CD4-positive, alpha-beta memory T cell (primary cell): ENCODE measurements at regions not wholly inside any gene's neighbourhood (a gene's known extent, or its start where the extent isn't known, plus 50 kb on each side); places are given as distances from the start of the nearest gene placed in this dataset.
A peak's percentile ranks its signal among the peaks of the same experiment; 100 is the strongest.

Experiments
- CTCF ChIA-PET: fragments of 350-600 bp; sonication (Branson Sonifier 250); formaldehyde crosslinking; loops from one replicate; lab custom pipeline; 2021; ENCODE audit warnings: inconsistent platforms; ENCODE audit not compliant: partially characterized antibody; lab: Charles Lee
- POLR2A ChIA-PET: fragments of 350-600 bp; sonication (Branson Sonifier 250); formaldehyde crosslinking; loops from one replicate; lab custom pipeline; 2021; ENCODE audit not compliant: partially characterized antibody; lab: Charles Lee
- DNase-seq, 5 donors: peaks; one replicate each; pipeline versions ENCODE4 v3.0.0 to v3.0.0-alpha.2; 2020 to 2022; ENCODE audit warnings: mixed read lengths in 1 of 5
- H3K27ac ChIP-seq: one replicate; pipeline ENCODE4 v1.7.0; 2013; ENCODE audit warnings: low read depth, low read length
- H3K27me3 ChIP-seq: 2 replicates; pipeline ENCODE4 v1.7.0; 2013; ENCODE audit warnings: mild to moderate bottlenecking, low read length, moderate library complexity; ENCODE audit not compliant: insufficient read depth
- H3K36me3 ChIP-seq: 2 replicates; pipeline ENCODE4 v1.7.0; 2013; ENCODE audit warnings: mild to moderate bottlenecking, low read length, moderate library complexity; ENCODE audit not compliant: insufficient read depth
- H3K4me1 ChIP-seq: 2 replicates; pipeline ENCODE4 v1.7.0; 2013; ENCODE audit warnings: mild to moderate bottlenecking, low read length, moderate library complexity; ENCODE audit not compliant: insufficient read depth
- H3K4me3 ChIP-seq, 2 donors: one replicate each; pipeline ENCODE4 v1.7.0; 2013; ENCODE audit warnings: low read length in 2 of 2, mild to moderate bottlenecking in 1 of 2
- H3K9me3 ChIP-seq, 2 donors: one replicate each; pipeline ENCODE4 v1.7.0; 2013; ENCODE audit warnings: low read length in 2 of 2, control low read depth in 1 of 2; ENCODE audit not compliant: control insufficient read depth in 1 of 2
- H3K27ac Mint-ChIP-seq, 7 donors: one replicate each; pipeline ENCODE4 v1.8.0; 2020 to 2021; ENCODE audit warnings: mixed read lengths in 7 of 7, mild to moderate bottlenecking in 6 of 7, inconsistent platforms in 3 of 7, moderate library complexity in 3 of 7
- H3K27me3 Mint-ChIP-seq, 2 donors: one replicate each; pipeline ENCODE4 v1.8.0; 2020 to 2021; ENCODE audit warnings: mixed read lengths in 2 of 2
- H3K36me3 Mint-ChIP-seq, 2 donors: one replicate each; pipeline ENCODE4 v1.8.0; 2020 to 2021; ENCODE audit warnings: mixed read lengths in 2 of 2, inconsistent platforms in 1 of 2, mild to moderate bottlenecking in 1 of 2
- H3K4me1 Mint-ChIP-seq, 4 donors: one replicate each; pipeline ENCODE4 v1.8.0; 2020 to 2021; ENCODE audit warnings: mixed read lengths in 4 of 4, mild to moderate bottlenecking in 1 of 4
- H3K4me3 Mint-ChIP-seq, 8 donors: one replicate each; pipeline ENCODE4 v1.8.0; 2020 to 2021; ENCODE audit warnings: mixed read lengths in 8 of 8, mild to moderate bottlenecking in 7 of 8, moderate library complexity in 6 of 8, inconsistent platforms in 3 of 8
- H3K9me3 Mint-ChIP-seq, 8 donors: one replicate each; pipeline ENCODE4 v1.8.0; 2020 to 2021; ENCODE audit warnings: mixed read lengths in 8 of 8, mild to moderate bottlenecking in 5 of 8, inconsistent platforms in 3 of 8, moderate library complexity in 1 of 8
- intact Hi-C: fragments of 100-400 bp; cut with micrococcal nuclease; formaldehyde crosslinking; loops from one replicate; pipeline ENCODE4 v1.15.1; 2023

GRCh38 chr5:10866913-10867312 is 105.9 kb upstream of the DAP start:
- intact Hi-C loops: loop anchor here (10.0 kb wide), 2 partner anchors 628 to 1158 kb away; no protein-coding TSS in a partner anchor
- H3K4me3 Mint-ChIP-seq: no peak overlapping the region
- no peaks in the 10 kb centered on the region for H3K27me3 ChIP-seq
- H3K4me1 ChIP-seq: no peaks in the 10 kb centered on the region
- H3K27ac ChIP-seq: no peak overlapping the region
- H3K9me3 Mint-ChIP-seq: peaks cover 0 to 3% (median 0%) of the 10 kb centered on the region in 8 donors
- peaks cover 0 to 6% (median 2%) of the 10 kb centered on the region in 4 donors for H3K4me1 Mint-ChIP-seq
- H3K4me3 ChIP-seq: no peak overlapping the region
- H3K9me3 ChIP-seq: no peaks in the 10 kb centered on the region
- H3K27me3 Mint-ChIP-seq: peaks cover 2 to 6% of the 10 kb centered on the region in 2 donors
- H3K27ac Mint-ChIP-seq: no peak overlapping the region
- no peak for DNase-seq
- CTCF ChIA-PET: interaction anchor here (0.8 kb wide), 1 partner anchor 11 kb away, joined by 3 read pairs; no protein-coding TSS in a partner anchor
- no peaks in the 10 kb centered on the region for H3K36me3 Mint-ChIP-seq
- POLR2A ChIA-PET: no interaction called here
- no peaks in the 10 kb centered on the region for H3K36me3 ChIP-seq

GRCh38 chr5:10863763-10864383 is 102.8 kb upstream of the DAP start:
- no peaks in the 10 kb centered on the region for H3K36me3 ChIP-seq
- peaks cover 0 to 3% (median 0%) of the 10 kb centered on the region in 8 donors for H3K9me3 Mint-ChIP-seq
- peak in 4 of 5 donors; percentile 32 to 43 (median 40) for DNase-seq

GRCh38 chr5:10862085-10862484 is 101.1 kb upstream of the DAP start:
- Mint-ChIP-seq H3K27me3 (peaks cover 11% of the 10 kb centered on the region in 2 donors), H3K9me3 (peaks cover 0 to 3% (median 0%) of the 10 kb centered on the region in 8 donors), H3K4me3 (no peak overlapping the region), H3K4me1 (peaks cover 0 to 6% (median 4%) of the 10 kb centered on the region in 4 donors), H3K27ac (no peak overlapping the region), H3K36me3 (no peaks in the 10 kb centered on the region)
- Histone ChIP-seq H3K9me3 (no peaks in the 10 kb centered on the region), H3K27me3 (no peaks in the 10 kb centered on the region), H3K27ac (no peak overlapping the region), H3K36me3 (no peaks in the 10 kb centered on the region), H3K4me1 (no peaks in the 10 kb centered on the region), H3K4me3 (no peak overlapping the region)
- intact Hi-C loops: loop anchor here (2.0 to 10.0 kb wide), 3 partner anchors 321 to 1163 kb away; no protein-coding TSS in a partner anchor
- POLR2A ChIA-PET: no interaction called here
- CTCF ChIA-PET: interaction anchor here (1.7 kb wide), 1 partner anchor 36 kb away, joined by 4 read pairs; no protein-coding TSS in a partner anchor
- DNase-seq: no peak

More at GRCh38 chr5:10863763-10864383, 102.8 kb upstream of the DAP start:
- intact Hi-C loops: loop anchor here (2.0 to 10.0 kb wide), 3 partner anchors 319 to 1161 kb away; no protein-coding TSS in a partner anchor
- Mint-ChIP-seq H3K27me3 (peaks cover 2 to 6% of the 10 kb centered on the region in 2 donors), H3K27ac (no peak overlapping the region), H3K4me3 (peak overlapping the region in 1 of 8 donors; percentile 37), H3K4me1 (peaks cover 0 to 6% (median 2%) of the 10 kb centered on the region in 4 donors), H3K36me3 (no peaks in the 10 kb centered on the region)
- Histone ChIP-seq H3K27me3 (no peaks in the 10 kb centered on the region), H3K4me3 (no peak overlapping the region), H3K4me1 (no peaks in the 10 kb centered on the region), H3K9me3 (no peaks in the 10 kb centered on the region), H3K27ac (no peak overlapping the region)
- ChIA-PET POLR2A (no interaction called here), CTCF (interaction anchor here (0.6 to 1.4 kb wide), 8 partner anchors 8 to 449 kb away, joined by 3 to 8 read pairs (median 4); no protein-coding TSS in a partner anchor)

- Mint-ChIP-seq H3K27ac (no peak overlapping the region), H3K4me1 (peaks cover 0 to 6% (median 4%) of the 10 kb centered on the region in 4 donors), H3K27me3 (peaks cover 11 to 12% of the 10 kb centered on the region in 2 donors), H3K4me3 (no peak overlapping the region), H3K9me3 (peaks cover 0 to 3% (median 0%) of the 10 kb centered on the region in 8 donors), H3K36me3 (no peaks in the 10 kb centered on the region)
- POLR2A ChIA-PET: no interaction called here
- Histone ChIP-seq H3K27ac (no peak overlapping the region), H3K27me3 (no peaks in the 10 kb centered on the region), H3K4me3 (no peak overlapping the region), H3K4me1 (no peaks in the 10 kb centered on the region), H3K36me3 (no peaks in the 10 kb centered on the region), H3K9me3 (no peaks in the 10 kb centered on the region)
- CTCF ChIA-PET: interaction anchor here (1.7 kb wide), 1 partner anchor 35 kb away, joined by 4 read pairs; no protein-coding TSS in a partner anchor
- no peak for DNase-seq
- intact Hi-C loops: loop anchor here (10.0 kb wide), 2 partner anchors 633 to 1163 kb away; no protein-coding TSS in a partner anchor
These were observed 100.4 kb upstream of the DAP start for GRCh38 chr5:10861423-10861790.

GRCh38 chr5:10860645-10861422 is 99.8 kb upstream of the DAP start:
- ChIA-PET POLR2A (no interaction called here), CTCF (interaction anchor here (1.7 to 1.9 kb wide), 2 partner anchors 10 to 35 kb away, joined by 4 to 5 read pairs; no protein-coding TSS in a partner anchor)
- intact Hi-C loops: loop anchor here (10.0 kb wide), 2 partner anchors 634 to 1164 kb away; no protein-coding TSS in a partner anchor
- Mint-ChIP-seq H3K4me1 (peaks cover 0 to 6% (median 4%) of the 10 kb centered on the region in 4 donors), H3K9me3 (peaks cover 0 to 3% (median 0%) of the 10 kb centered on the region in 8 donors), H3K4me3 (no peak overlapping the region), H3K27ac (peak overlapping the region in 1 of 7 donors; percentile 45), H3K27me3 (peaks cover 12% of the 10 kb centered on the region in 2 donors), H3K36me3 (no peaks in the 10 kb centered on the region)
- DNase-seq: no peak
- no peak overlapping the region for H3K27ac ChIP-seq
- H3K36me3 ChIP-seq: no peaks in the 10 kb centered on the region
- H3K4me3 ChIP-seq: no peak overlapping the region
- no peaks in the 10 kb centered on the region for H3K27me3 ChIP-seq
- no peaks in the 10 kb centered on the region for H3K4me1 ChIP-seq
- no peaks in the 10 kb centered on the region for H3K9me3 ChIP-seq

GRCh38 chr5:10860196-10860543 is 99.1 kb upstream of the DAP start:
- Histone ChIP-seq H3K36me3 (no peaks in the 10 kb centered on the region), H3K9me3 (no peaks in the 10 kb centered on the region), H3K27ac (no peak overlapping the region), H3K27me3 (no peaks in the 10 kb centered on the region), H3K4me3 (no peak overlapping the region), H3K4me1 (no peaks in the 10 kb centered on the region)
- H3K36me3 Mint-ChIP-seq: no peaks in the 10 kb centered on the region
- H3K4me1 Mint-ChIP-seq: peaks cover 0 to 6% (median 4%) of the 10 kb centered on the region in 4 donors
- peaks cover 0 to 3% (median 0%) of the 10 kb centered on the region in 8 donors for H3K9me3 Mint-ChIP-seq
- no peak overlapping the region for H3K4me3 Mint-ChIP-seq
- intact Hi-C loops: loop anchor here (10.0 kb wide), 2 partner anchors 635 to 1165 kb away; no protein-coding TSS in a partner anchor
- no peak for DNase-seq
- ChIA-PET CTCF (interaction anchor here (1.9 kb wide), 1 partner anchor 9 kb away, joined by 5 read pairs; no protein-coding TSS in a partner anchor), POLR2A (no interaction called here)
- H3K27ac Mint-ChIP-seq: no peak overlapping the region
- peaks cover 12% of the 10 kb centered on the region in 2 donors for H3K27me3 Mint-ChIP-seq
